ENCODE measurements at regions not wholly inside any gene's neighbourhood (a gene's known extent, or its start where the extent isn't known, plus 50 kb on each side); places are given as distances from the start of the nearest gene placed in this dataset.

DNA sequence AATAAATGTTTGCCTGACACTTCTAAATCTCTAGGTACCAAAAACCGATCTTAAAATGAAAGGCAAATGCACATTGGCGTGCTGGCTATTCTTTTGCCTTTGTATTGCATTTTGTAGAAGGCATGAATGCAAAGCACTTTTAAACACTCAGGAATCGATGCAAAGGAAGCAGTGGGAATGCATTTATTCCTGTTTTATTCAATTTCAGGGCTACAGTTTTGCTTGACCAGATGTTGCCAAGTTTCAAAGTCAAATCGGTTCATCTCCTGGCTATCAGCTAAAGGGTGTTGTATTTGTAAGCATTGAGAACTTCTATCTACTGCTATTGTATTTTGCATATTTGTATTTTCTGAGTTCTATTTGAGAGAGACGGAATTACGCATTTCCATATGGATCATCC lies 659.8 kb upstream of the SLC35B3 start:
- Histone ChIP-seq H3K9me3 (ENCODE audit: control insufficient read depth, insufficient read depth, low read depth, low read length) (no peaks in the 10 kb centered on the region), H3K4me3 (ENCODE audit: low read depth in 2 of 2, low read length in 2 of 2) (no peak overlapping the region), H3K27me3 (ENCODE audit: control insufficient read depth, insufficient read depth, low read length) (no peaks in the 10 kb centered on the region), H3K27ac (ENCODE audit: low read length) (no peak overlapping the region), H3K36me3 (ENCODE audit: control insufficient read depth, insufficient read depth, low read length) (no peaks in the 10 kb centered on the region), H3K4me1 (ENCODE audit: control insufficient read depth, insufficient read depth, low read length) (no peaks in the 10 kb centered on the region)
- ChIA-PET POLR2A (no interaction called here), CTCF (no interaction called here)
- in situ Hi-C loops (cut with HindIII; ENCODE audit: low pct_unique_long_range_greater_than_20kb, low sequenced_read_pairs) (no loop called here), intact Hi-C loops (cut with micrococcal nuclease; ENCODE audit: unreplicated experiment) (no loop called here)
- TF ChIP-seq POLR2AphosphoS5 (IDR thresholded peaks at IDR 0.05; ENCODE audit: low read depth, low read length) = no peak
- ATAC-seq = no peak
- no peak for DNase-seq (ENCODE audit: low read depth, low spot score)
- no TSS peak for BruUV-seq (replicated peaks)

DNA sequence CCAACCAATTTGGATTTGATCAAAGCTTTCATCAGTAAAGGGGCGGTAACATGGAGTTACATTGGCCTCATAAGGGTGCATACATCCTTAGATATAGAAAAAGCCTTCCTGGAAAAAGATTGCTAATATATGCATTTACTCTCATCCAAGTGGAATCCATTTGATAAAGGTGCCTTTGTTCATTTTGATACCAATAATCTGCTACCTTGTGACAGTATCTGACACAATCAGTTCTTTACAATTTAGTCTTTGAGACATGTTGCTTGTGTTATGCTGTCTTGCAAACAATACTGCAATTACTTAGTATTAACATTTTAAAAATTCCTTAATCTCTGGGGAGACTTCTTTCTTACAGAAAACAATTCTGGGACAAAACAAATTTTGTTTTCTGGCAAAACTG lies 654.4 kb upstream of the SLC35B3 start:
- Histone ChIP-seq H3K9me3 (ENCODE audit: control insufficient read depth, insufficient read depth, low read depth, low read length) (no peaks in the 10 kb centered on the region), H3K4me1 (ENCODE audit: control insufficient read depth, insufficient read depth, low read length) (no peaks in the 10 kb centered on the region), H3K27me3 (ENCODE audit: control insufficient read depth, insufficient read depth, low read length) (no peaks in the 10 kb centered on the region), H3K4me3 (ENCODE audit: low read depth in 2 of 2, low read length in 2 of 2) (no peak overlapping the region), H3K27ac (ENCODE audit: low read length) (no peak overlapping the region), H3K36me3 (ENCODE audit: control insufficient read depth, insufficient read depth, low read length) (no peaks in the 10 kb centered on the region)
- ChIA-PET POLR2A (no interaction called here), CTCF (no interaction called here)
- no TSS peak for BruUV-seq (replicated peaks)
- intact Hi-C loops (cut with micrococcal nuclease; ENCODE audit: unreplicated experiment) (no loop called here), in situ Hi-C loops (cut with HindIII; ENCODE audit: low pct_unique_long_range_greater_than_20kb, low sequenced_read_pairs) (no loop called here)
- ATAC-seq (no peak), DNase-seq (ENCODE audit: low read depth, low spot score) (no peak)
- TF ChIP-seq, protein P1, sequence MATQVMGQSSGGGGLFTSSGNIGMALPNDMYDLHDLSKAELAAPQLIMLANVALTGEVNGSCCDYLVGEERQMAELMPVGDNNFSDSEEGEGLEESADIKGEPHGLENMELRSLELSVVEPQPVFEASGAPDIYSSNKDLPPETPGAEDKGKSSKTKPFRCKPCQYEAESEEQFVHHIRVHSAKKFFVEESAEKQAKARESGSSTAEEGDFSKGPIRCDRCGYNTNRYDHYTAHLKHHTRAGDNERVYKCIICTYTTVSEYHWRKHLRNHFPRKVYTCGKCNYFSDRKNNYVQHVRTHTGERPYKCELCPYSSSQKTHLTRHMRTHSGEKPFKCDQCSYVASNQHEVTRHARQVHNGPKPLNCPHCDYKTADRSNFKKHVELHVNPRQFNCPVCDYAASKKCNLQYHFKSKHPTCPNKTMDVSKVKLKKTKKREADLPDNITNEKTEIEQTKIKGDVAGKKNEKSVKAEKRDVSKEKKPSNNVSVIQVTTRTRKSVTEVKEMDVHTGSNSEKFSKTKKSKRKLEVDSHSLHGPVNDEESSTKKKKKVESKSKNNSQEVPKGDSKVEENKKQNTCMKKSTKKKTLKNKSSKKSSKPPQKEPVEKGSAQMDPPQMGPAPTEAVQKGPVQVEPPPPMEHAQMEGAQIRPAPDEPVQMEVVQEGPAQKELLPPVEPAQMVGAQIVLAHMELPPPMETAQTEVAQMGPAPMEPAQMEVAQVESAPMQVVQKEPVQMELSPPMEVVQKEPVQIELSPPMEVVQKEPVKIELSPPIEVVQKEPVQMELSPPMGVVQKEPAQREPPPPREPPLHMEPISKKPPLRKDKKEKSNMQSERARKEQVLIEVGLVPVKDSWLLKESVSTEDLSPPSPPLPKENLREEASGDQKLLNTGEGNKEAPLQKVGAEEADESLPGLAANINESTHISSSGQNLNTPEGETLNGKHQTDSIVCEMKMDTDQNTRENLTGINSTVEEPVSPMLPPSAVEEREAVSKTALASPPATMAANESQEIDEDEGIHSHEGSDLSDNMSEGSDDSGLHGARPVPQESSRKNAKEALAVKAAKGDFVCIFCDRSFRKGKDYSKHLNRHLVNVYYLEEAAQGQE (IDR thresholded peaks at IDR 0.05; ENCODE audit: insufficient read depth in 1 of 2, low read depth in 2 of 2, low read length in 1 of 2) = no peak
- TF ChIP-seq SIN3A (IDR thresholded peaks at IDR 0.05; ENCODE audit: borderline replicate concordance, insufficient read depth, low read depth, low read length) = no peak
- no peak for TF ChIP-seq POLR2AphosphoS5 (IDR thresholded peaks at IDR 0.05; ENCODE audit: low read depth, low read length)
- TF ChIP-seq TCF7L2 (IDR thresholded peaks at IDR 0.05; ENCODE audit: low read depth, low read length) = no peak
- TF ChIP-seq, protein P2, sequence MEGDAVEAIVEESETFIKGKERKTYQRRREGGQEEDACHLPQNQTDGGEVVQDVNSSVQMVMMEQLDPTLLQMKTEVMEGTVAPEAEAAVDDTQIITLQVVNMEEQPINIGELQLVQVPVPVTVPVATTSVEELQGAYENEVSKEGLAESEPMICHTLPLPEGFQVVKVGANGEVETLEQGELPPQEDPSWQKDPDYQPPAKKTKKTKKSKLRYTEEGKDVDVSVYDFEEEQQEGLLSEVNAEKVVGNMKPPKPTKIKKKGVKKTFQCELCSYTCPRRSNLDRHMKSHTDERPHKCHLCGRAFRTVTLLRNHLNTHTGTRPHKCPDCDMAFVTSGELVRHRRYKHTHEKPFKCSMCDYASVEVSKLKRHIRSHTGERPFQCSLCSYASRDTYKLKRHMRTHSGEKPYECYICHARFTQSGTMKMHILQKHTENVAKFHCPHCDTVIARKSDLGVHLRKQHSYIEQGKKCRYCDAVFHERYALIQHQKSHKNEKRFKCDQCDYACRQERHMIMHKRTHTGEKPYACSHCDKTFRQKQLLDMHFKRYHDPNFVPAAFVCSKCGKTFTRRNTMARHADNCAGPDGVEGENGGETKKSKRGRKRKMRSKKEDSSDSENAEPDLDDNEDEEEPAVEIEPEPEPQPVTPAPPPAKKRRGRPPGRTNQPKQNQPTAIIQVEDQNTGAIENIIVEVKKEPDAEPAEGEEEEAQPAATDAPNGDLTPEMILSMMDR (IDR thresholded peaks at IDR 0.05) = no peak

DNA sequence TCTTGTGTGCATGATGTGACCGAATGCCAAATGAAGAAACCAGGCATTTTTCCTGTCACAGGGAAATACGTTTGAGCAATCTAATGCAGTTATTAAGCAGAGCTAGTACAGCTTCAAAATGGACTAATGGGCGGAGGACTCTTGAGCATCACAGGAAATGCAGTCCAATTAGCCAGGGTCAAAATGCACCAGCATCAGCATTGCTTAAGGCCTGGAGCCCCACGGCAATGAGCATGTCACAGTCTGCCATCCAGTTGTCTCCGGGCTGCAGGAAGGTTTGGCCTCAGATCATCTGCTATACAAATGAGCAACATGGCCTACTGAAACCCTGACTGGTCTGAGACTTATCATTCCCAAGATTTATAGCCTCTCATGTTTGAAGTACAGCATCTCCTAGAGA lies 652.1 kb upstream of the SLC35B3 start:
- Histone ChIP-seq H3K4me1 (ENCODE audit: control insufficient read depth, insufficient read depth, low read length) (no peaks in the 10 kb centered on the region), H3K9me3 (ENCODE audit: control insufficient read depth, insufficient read depth, low read depth, low read length) (no peaks in the 10 kb centered on the region), H3K27me3 (ENCODE audit: control insufficient read depth, insufficient read depth, low read length) (no peaks in the 10 kb centered on the region), H3K36me3 (ENCODE audit: control insufficient read depth, insufficient read depth, low read length) (no peaks in the 10 kb centered on the region), H3K4me3 (ENCODE audit: low read depth in 2 of 2, low read length in 2 of 2) (no peak overlapping the region), H3K27ac (ENCODE audit: low read length) (no peak overlapping the region)
- DNase-seq (ENCODE audit: low read depth, low spot score) = no peak
- no TSS peak for BruUV-seq (replicated peaks)
- POLR2A ChIA-PET = no interaction called here
- TF ChIP-seq POLR2AphosphoS5 (IDR thresholded peaks at IDR 0.05; ENCODE audit: low read depth, low read length) (no peak), SIN3A (IDR thresholded peaks at IDR 0.05; ENCODE audit: borderline replicate concordance, insufficient read depth, low read depth, low read length) (no peak), TCF7L2 (IDR thresholded peaks at IDR 0.05; ENCODE audit: low read depth, low read length) (no peak)
- TF ChIP-seq, protein P2 (IDR thresholded peaks at IDR 0.05) = no peak
- TF ChIP-seq, protein P1 (IDR thresholded peaks at IDR 0.05; ENCODE audit: insufficient read depth in 1 of 2, low read depth in 2 of 2, low read length in 1 of 2) = no peak
- ATAC-seq = no peak
- in situ Hi-C loops (cut with HindIII; ENCODE audit: low pct_unique_long_range_greater_than_20kb, low sequenced_read_pairs) (no loop called here), intact Hi-C loops (cut with micrococcal nuclease; ENCODE audit: unreplicated experiment) (no loop called here)
- CTCF ChIA-PET = no interaction called here

Data from Panc1 (cell line).